Neural cell (in vitro differentiated cells): ENCODE measurements at regions not wholly inside any gene's neighbourhood (a gene's known extent, or its start where the extent isn't known, plus 50 kb on each side); places are given as distances from the start of the nearest gene placed in this dataset.

Experiments used
- H2AFZ ChIP-seq: fragments of 200-600, 300-800 bp; sonication (generic), shearing (Covaris generic); 2 replicates; pipeline ENCODE4 v1.6.0; 2014; ENCODE audit warnings: low read depth, mild to moderate bottlenecking, antibody characterized with exemption, low read length, moderate library complexity
- H3F3A ChIP-seq: fragments of 200-600 bp; shearing (Covaris generic); 2 replicates; pipeline ENCODE4 v1.6.1; 2016; ENCODE audit warnings: mild to moderate bottlenecking, moderate library complexity, mixed read lengths, antibody characterized with exemption, low read length; ENCODE audit not compliant: insufficient read depth, poor library complexity, severe bottlenecking
- H3K27ac ChIP-seq: fragments of 200-600, 300-800 bp; sonication (generic), shearing (Covaris generic); 2 replicates; pipeline ENCODE4 v1.5.1; 2014; ENCODE audit warnings: mild to moderate bottlenecking, low read length, moderate library complexity
- H3K27me3 ChIP-seq: fragments of 300-800, 200-600 bp; sonication (generic), shearing (Covaris generic); 2 replicates; pipeline ENCODE4 v1.6.0; 2014; ENCODE audit warnings: mild to moderate bottlenecking, low read depth, low read length, moderate library complexity; ENCODE audit not compliant: insufficient read depth
- H3K36me3 ChIP-seq: fragments of 300-800, 200-600 bp; sonication (generic), shearing (Covaris generic); 2 replicates; pipeline ENCODE4 v1.5.1; 2014; ENCODE audit warnings: mild to moderate bottlenecking, antibody characterized with exemption, low read length, moderate library complexity; ENCODE audit not compliant: insufficient read depth
- H3K4me2 ChIP-seq: fragments of 300-800, 200-600 bp; sonication (generic), shearing (Covaris generic); 2 replicates; pipeline ENCODE4 v1.6.0; 2014; ENCODE audit warnings: mild to moderate bottlenecking, low read length
- H3K4me3 ChIP-seq: fragments of 300-800, 200-600 bp; sonication (generic), shearing (Covaris generic); 2 replicates; pipeline ENCODE4 v1.5.1; 2014; ENCODE audit warnings: mild to moderate bottlenecking, low read length, moderate library complexity
- H3K79me2 ChIP-seq: fragments of 200-600 bp; shearing (Covaris generic); replicated peaks from 2 replicates; pipeline ENCODE4 v1.6.0; 2014; ENCODE audit warnings: mild to moderate bottlenecking, low read length, moderate library complexity; ENCODE audit not compliant: insufficient read depth
- H3K9ac ChIP-seq: fragments of 300-800, 200-600 bp; sonication (generic), shearing (Covaris generic); 2 replicates; pipeline ENCODE4 v1.6.1; 2016; ENCODE audit warnings: mild to moderate bottlenecking, low read length, mixed read lengths
- H3K9me2 ChIP-seq: fragments of 200-600 bp; shearing (Covaris generic); 2 replicates; pipeline ENCODE4 v1.6.1; 2016; ENCODE audit warnings: mild to moderate bottlenecking, low read length, mixed read lengths; ENCODE audit not compliant: insufficient read depth
- H3K9me3 ChIP-seq: fragments of 200-600, 300-800 bp; sonication (generic), shearing (Covaris generic); 2 replicates; pipeline ENCODE4 v1.6.1; 2016; ENCODE audit warnings: mild to moderate bottlenecking, mixed run types, low read length, moderate library complexity, mixed read lengths
- H4K20me1 ChIP-seq: fragments of 200-600 bp; shearing (Covaris generic); 2 replicates; pipeline ENCODE4 v1.6.1; 2016; ENCODE audit warnings: mild to moderate bottlenecking, mixed run types; ENCODE audit not compliant: insufficient read depth
- CTCF ChIP-seq: fragments of 450-650 bp; IDR thresholded peaks from 2 replicates; pipeline ENCODE4 v1.5.1; 2014; ENCODE audit warnings: antibody characterized with exemption, mild to moderate bottlenecking, moderate library complexity; ENCODE audit not compliant: poor library complexity, severe bottlenecking
- EP300 ChIP-seq: fragments of 450-650 bp; conservative IDR thresholded peaks from 2 replicates; pipeline ENCODE4 v1.6.1; 2014; ENCODE audit warnings: antibody characterized with exemption, mild to moderate bottlenecking, moderate library complexity; ENCODE audit not compliant: poor library complexity, severe bottlenecking
- EZH2 ChIP-seq: fragments of 200-600, 300-800 bp; shearing (Covaris generic), sonication (generic); IDR thresholded peaks from 2 replicates; pipeline ENCODE4 v1.6.1; 2014; ENCODE audit warnings: antibody characterized with exemption, low read length, borderline replicate concordance, mild to moderate bottlenecking; ENCODE audit not compliant: insufficient read depth, poor library complexity, severe bottlenecking
- MXI1 ChIP-seq: fragments of 450-650 bp; conservative IDR thresholded peaks from 2 replicates; pipeline ENCODE4 v1.6.1; 2014; ENCODE audit warnings: antibody characterized with exemption, mild to moderate bottlenecking; ENCODE audit not compliant: poor library complexity, severe bottlenecking
- POLR2AphosphoS5 ChIP-seq: IDR thresholded peaks from 2 replicates; pipeline ENCODE4 v1.6.1; 2012
- RAD21 ChIP-seq: fragments of 450-650 bp; conservative IDR thresholded peaks from 2 replicates; pipeline ENCODE4 v1.6.1; 2014; ENCODE audit warnings: antibody characterized with exemption, mild to moderate bottlenecking, moderate library complexity
- REST ChIP-seq: IDR thresholded peaks from 2 replicates; pipeline ENCODE4 v1.6.1; 2012; ENCODE audit warnings: borderline replicate concordance
- SMC3 ChIP-seq: fragments of 450-650 bp; conservative IDR thresholded peaks from 2 replicates; pipeline ENCODE4 v1.6.1; 2014; ENCODE audit warnings: antibody characterized with exemption, mild to moderate bottlenecking, moderate library complexity; ENCODE audit not compliant: poor library complexity
- TAF1 ChIP-seq: IDR thresholded peaks from 2 replicates; pipeline ENCODE4 v1.6.1; 2012; ENCODE audit warnings: low read depth

DNA sequence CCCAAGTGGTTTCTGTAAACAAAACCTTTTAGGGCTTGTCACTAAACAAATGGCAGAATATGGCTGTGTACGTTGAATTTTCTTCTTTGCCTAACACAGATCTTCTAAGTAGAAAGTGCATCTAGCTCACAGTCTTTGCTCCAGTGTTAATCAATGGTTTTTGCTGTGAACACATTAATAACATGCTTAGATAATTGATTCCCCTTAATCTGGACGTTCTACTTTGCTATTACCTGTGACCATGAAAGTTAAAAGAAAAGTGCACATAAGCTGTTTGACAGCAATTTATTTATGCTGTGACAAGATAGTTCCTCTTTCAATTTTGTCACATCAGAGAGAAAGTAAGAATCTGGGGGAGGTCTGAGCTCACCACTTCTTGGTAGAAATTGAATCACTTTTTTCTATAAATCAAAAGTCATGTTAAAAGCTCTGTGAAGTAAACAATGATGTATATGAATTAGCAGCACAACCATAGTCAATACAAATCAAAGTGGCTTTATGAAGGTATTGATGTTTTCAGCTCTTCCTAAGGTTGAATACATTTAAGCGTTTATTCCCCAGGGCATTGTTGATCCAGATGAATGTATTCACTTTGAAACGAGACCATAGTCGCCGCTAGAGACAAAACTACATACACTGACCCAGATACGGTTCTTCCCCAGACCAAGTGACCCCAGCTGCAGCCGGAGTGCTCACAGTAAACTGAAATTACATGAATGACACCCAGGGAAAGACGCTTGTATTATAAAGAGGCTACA lies 174.6 kb upstream of the ZNF608 start:
- no peak for TF ChIP-seq TAF1
- no peak for TF ChIP-seq SMC3
- no peak for TF ChIP-seq POLR2AphosphoS5
- no peak for TF ChIP-seq CTCF
- TF ChIP-seq EZH2: no peak
- TF ChIP-seq REST: no peak
- TF ChIP-seq EP300: no peak
- TF ChIP-seq RAD21: no peak
- H3K9ac ChIP-seq: no peak overlapping the region
- H3K79me2 ChIP-seq: no peaks in the 10 kb centered on the region
- peaks cover 5% of the 10 kb centered on the region for H3F3A ChIP-seq
- H3K27ac ChIP-seq: no peak overlapping the region
- H3K9me2 ChIP-seq: no peaks in the 10 kb centered on the region
- H3K36me3 ChIP-seq: no peaks in the 10 kb centered on the region
- H2AFZ ChIP-seq: no peak overlapping the region
- H3K27me3 ChIP-seq: no peaks in the 10 kb centered on the region
- no peak overlapping the region for H3K4me3 ChIP-seq
- no peak overlapping the region for H3K4me2 ChIP-seq
- no peaks in the 10 kb centered on the region for H3K9me3 ChIP-seq
- no peaks in the 10 kb centered on the region for H4K20me1 ChIP-seq

DNA sequence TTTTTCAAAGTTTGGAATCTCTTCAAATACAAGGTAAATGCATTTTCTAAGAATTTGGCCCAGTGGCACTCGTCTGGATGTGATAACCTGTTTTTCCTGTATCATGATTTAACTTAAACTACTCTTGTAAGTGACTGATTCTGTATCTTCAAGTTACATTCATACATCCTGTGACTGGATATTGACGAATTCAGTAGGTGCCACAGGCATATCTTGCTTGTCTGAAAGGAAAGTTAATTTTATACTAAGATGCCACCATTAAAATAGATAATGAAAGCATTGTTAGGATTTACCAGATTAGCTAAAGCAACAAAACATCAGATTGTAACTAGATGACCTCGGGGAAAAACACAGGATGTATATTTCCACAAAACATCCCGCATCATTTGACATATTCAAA lies 175.3 kb upstream of the ZNF608 start:
- TF ChIP-seq RAD21: no peak
- no peak for TF ChIP-seq POLR2AphosphoS5
- TF ChIP-seq MXI1: no peak
- TF ChIP-seq EP300: no peak
- TF ChIP-seq TAF1: no peak
- no peak for TF ChIP-seq CTCF
- TF ChIP-seq SMC3: no peak
- TF ChIP-seq REST: no peak
- Histone ChIP-seq H3K27ac (no peak overlapping the region), H3K9me2 (no peaks in the 10 kb centered on the region), H3K9ac (no peak overlapping the region), H3K27me3 (no peaks in the 10 kb centered on the region), H3K4me3 (no peak overlapping the region), H3K79me2 (no peaks in the 10 kb centered on the region), H4K20me1 (no peaks in the 10 kb centered on the region), H3K4me2 (no peak overlapping the region), H2AFZ (no peak overlapping the region), H3K9me3 (no peaks in the 10 kb centered on the region), H3F3A (peaks cover 5% of the 10 kb centered on the region), H3K36me3 (no peaks in the 10 kb centered on the region)
